ENCODE measurements at regions not wholly inside any gene's neighbourhood (a gene's known extent, or its start where the extent isn't known, plus 50 kb on each side); places are given as distances from the start of the nearest gene placed in this dataset.
"Not testable (repeated sequence)": the region's sequence is repeated elsewhere in the genome, so short reads cannot be mapped to it uniquely, and the experiment has no call there.

- no peak overlapping the region for H3K27ac Mint-ChIP-seq
- no peak overlapping the region for H3K4me3 Mint-ChIP-seq
- CTCF ChIA-PET: no interaction called here
- H3K27me3 Mint-ChIP-seq: peaks cover 4% of the 10 kb centered on the region
- DNase-seq: no peak
- H3K9me3 Mint-ChIP-seq: no peaks in the 10 kb centered on the region
- H3K4me1 Mint-ChIP-seq: no peaks in the 10 kb centered on the region
- no peaks in the 10 kb centered on the region for H3K36me3 Mint-ChIP-seq
These were observed 76.9 kb upstream of the AGAP1 start for GRCh38 chr2:235416858-235417499.

- H3K9me3 Mint-ChIP-seq: no peaks in the 10 kb centered on the region
- H3K27me3 Mint-ChIP-seq: peaks cover 4% of the 10 kb centered on the region
- no peak overlapping the region for H3K27ac Mint-ChIP-seq
- no peaks in the 10 kb centered on the region for H3K36me3 Mint-ChIP-seq
- DNase-seq: no peak
- H3K4me3 Mint-ChIP-seq: no peak overlapping the region
- H3K4me1 Mint-ChIP-seq: no peaks in the 10 kb centered on the region
- CTCF ChIA-PET: no interaction called here
These were observed 74.9 kb upstream of the AGAP1 start for GRCh38 chr2:235418918-235419317.

DNA sequence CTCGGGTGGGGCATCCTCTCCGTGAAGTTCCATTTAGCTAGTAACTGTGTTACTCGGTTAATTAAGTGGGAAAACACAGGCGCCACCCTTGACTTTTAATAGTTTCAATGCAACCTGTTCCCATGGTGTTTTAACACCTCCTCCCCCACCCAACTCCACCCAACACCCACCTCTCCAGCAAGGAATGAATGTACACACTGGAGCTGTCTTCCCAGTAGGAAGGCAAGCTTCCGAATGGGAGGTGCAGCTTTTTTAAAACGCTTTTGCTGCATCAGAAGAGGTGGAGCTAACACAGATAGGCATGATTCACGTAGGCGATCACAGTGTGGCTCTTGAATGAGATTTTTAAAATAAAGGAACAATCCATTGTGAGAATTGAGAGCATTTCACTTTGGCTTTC is 73.8 kb upstream of the AGAP1 start:
- H3K27ac Mint-ChIP-seq: no peak overlapping the region
- no peaks in the 10 kb centered on the region for H3K36me3 Mint-ChIP-seq
- CTCF ChIA-PET: no interaction called here
- H3K4me3 Mint-ChIP-seq: no peak overlapping the region
- no peaks in the 10 kb centered on the region for H3K9me3 Mint-ChIP-seq
- H3K4me1 Mint-ChIP-seq: no peaks in the 10 kb centered on the region
- DNase-seq: no peak
- peaks cover 4% of the 10 kb centered on the region for H3K27me3 Mint-ChIP-seq

DNA sequence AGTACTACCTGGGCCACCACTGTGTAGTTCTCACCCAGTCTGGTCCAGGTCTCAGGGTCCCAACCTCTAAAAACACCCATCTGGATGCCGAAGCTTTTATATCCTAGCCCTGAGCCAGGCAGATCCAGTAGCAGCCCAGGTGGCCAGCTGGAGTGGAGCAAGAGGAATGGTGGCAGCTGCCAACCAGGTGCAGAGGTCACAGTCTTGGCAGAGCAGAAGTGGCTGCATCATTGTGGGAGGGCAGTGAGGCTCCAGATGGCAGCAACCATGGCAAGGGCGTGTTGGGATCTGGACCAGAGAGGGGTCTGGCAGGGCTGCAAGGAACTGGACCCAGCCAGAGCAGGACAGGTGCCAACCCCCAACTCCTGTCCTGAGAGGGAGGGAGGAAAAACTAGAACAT is 72.2 kb upstream of the AGAP1 start:
- H3K27ac Mint-ChIP-seq: no peak overlapping the region
- no peaks in the 10 kb centered on the region for H3K4me1 Mint-ChIP-seq
- CTCF ChIA-PET: no interaction called here
- no peaks in the 10 kb centered on the region for H3K36me3 Mint-ChIP-seq
- H3K9me3 Mint-ChIP-seq: no peaks in the 10 kb centered on the region
- no peak for DNase-seq
- peaks cover 4% of the 10 kb centered on the region for H3K27me3 Mint-ChIP-seq
- H3K4me3 Mint-ChIP-seq: no peak overlapping the region

GRCh38 chr2:235430366-235431083 is 63.3 kb upstream of the AGAP1 start:
- Mint-ChIP-seq H3K4me1 (no peaks in the 10 kb centered on the region), H3K4me3 (no peak overlapping the region), H3K27ac (no peak overlapping the region), H3K9me3 (peaks cover 1% of the 10 kb centered on the region), H3K36me3 (no peaks in the 10 kb centered on the region), H3K27me3 (no peaks in the 10 kb centered on the region)
- no peak for DNase-seq
- CTCF ChIA-PET: no interaction called here

DNA sequence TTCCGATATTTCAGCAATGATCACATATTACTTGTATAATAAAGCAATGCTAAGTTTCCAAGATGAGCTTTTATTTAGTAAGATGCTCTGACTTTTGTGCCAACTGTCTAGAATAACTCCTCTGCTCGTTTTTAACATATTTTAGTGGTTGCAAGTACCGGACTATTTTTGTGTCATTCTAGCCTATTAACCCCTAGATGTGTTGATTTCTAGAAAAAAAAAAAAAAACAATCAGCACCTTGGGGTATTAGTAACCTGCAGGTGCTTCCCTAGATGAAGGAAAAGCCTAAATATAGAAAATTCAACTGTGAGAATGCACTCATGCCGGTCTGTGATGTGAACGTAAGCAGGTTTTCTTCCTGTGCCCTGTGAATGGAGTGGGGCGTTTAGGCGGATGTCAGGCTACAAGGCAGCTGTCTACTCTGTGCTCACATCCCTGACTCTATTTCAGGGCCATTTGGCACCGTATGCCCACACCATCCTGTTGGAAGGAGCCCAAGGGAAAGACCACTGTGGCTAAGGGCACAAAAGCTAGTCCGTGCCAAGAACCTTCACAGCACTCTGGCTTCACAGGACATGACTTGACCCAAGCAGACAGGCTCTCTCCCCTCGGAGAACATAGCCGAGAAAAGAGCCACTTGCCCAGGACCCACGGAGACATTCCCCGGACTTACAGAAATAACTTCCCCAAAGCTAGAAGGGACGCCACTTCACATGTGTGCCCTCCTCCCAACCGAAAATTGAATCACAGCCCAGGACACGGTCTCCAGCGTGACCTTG is 60.9 kb upstream of the AGAP1 start:
- CTCF ChIA-PET: no interaction called here
- no peaks in the 10 kb centered on the region for H3K4me1 Mint-ChIP-seq
- no peak for DNase-seq
- no peak overlapping the region for H3K27ac Mint-ChIP-seq
- H3K36me3 Mint-ChIP-seq: no peaks in the 10 kb centered on the region
- H3K9me3 Mint-ChIP-seq: peaks cover 1% of the 10 kb centered on the region
- no peak overlapping the region for H3K4me3 Mint-ChIP-seq
- no peaks in the 10 kb centered on the region for H3K27me3 Mint-ChIP-seq

- no peak overlapping the region for H3K4me3 Mint-ChIP-seq
These were observed 60.0 kb upstream of the AGAP1 start for GRCh38 chr2:235433860-235434259.

GRCh38 chr2:235439959-235440662 is 53.7 kb upstream of the AGAP1 start:
- H3K4me1 Mint-ChIP-seq: no peaks in the 10 kb centered on the region
- H3K36me3 Mint-ChIP-seq: no peaks in the 10 kb centered on the region
- H3K27me3 Mint-ChIP-seq: no peaks in the 10 kb centered on the region
- H3K27ac Mint-ChIP-seq: no peak overlapping the region
- H3K9me3 Mint-ChIP-seq: peaks cover 3% of the 10 kb centered on the region
- DNase-seq: no peak
- H3K4me3 Mint-ChIP-seq: no peak overlapping the region
- CTCF ChIA-PET: interaction anchor here (0.6 kb wide), 1 partner anchor 1498 kb away, joined by 4 read pairs; no protein-coding TSS in a partner anchor

More at GRCh38 chr2:235433860-235434259, 60.0 kb upstream of the AGAP1 start:
- DNase-seq: no peak
- Mint-ChIP-seq H3K27me3 (no peaks in the 10 kb centered on the region), H3K9me3 (peaks cover 1% of the 10 kb centered on the region), H3K36me3 (no peaks in the 10 kb centered on the region), H3K4me1 (no peaks in the 10 kb centered on the region), H3K27ac (no peak overlapping the region)
- CTCF ChIA-PET: interaction anchor here (1.1 kb wide), 1 partner anchor 159 kb away, joined by 3 read pairs; no protein-coding TSS in a partner anchor

DNA sequence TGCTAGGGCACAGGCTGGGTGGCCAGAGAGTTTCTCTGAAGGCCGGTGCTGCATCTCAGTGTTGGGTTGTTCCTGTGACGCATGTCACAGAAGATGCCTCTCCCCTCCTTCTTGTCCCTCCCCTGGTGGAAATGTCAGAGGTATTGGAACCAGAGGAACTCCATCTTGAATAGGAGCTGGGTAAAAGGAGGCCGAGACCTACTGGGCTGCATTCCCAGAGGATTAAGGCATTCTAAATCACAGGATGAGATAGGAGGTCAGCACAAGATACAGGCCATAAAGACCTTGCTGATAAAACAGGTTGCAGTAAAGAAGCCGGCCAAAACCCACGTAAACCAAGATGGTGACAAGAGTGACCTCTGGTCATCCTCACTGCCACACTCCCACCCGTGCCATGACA is 50.3 kb upstream of the AGAP1 start:
- H3K27ac Mint-ChIP-seq, H3K4me3 Mint-ChIP-seq, H3K27me3 Mint-ChIP-seq, H3K36me3 Mint-ChIP-seq, DNase-seq, H3K9me3 Mint-ChIP-seq, CTCF ChIA-PET, H3K4me1 Mint-ChIP-seq: not testable (repeated sequence)

All from activated naive CD4-positive, alpha-beta T cell treated with anti-CD3 and anti-CD28 coated beads, Interleukin-2, amount 10 ng/mL, durations not matched to agents 7 days and 5 days (primary cell).